ENCODE measurements at regions not wholly inside any gene's neighbourhood (a gene's known extent, or its start where the extent isn't known, plus 50 kb on each side); places are given as distances from the start of the nearest gene placed in this dataset.

DNA sequence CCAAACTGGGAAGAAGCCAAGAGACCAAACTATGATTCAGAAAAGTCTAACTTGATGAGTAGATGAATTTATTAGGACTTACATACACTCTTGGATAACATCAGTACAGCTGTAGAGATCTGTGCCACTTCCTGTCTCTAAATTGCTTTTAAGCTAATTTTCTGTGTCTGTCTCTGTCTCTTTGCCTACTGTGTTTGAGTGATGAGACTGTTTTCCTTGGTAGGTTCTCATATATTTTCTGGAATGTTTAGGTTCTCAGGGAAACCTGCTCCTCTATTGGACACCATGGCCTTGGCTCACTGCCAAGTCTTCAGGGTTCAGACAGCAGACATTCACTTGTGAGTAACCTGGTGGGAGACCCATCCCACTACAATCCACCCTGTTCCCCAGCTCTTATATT, 103.5 kb upstream of the KIF2B start:
- DNase-seq (ENCODE audit: extremely low spot score in 2 of 2) = no peak
- H3K4me3 ChIP-seq = no peak overlapping the region
- H3K36me3 ChIP-seq = no peaks in the 10 kb centered on the region
- intact Hi-C loops (cut with DNase I) = no loop called here
- H3K27ac ChIP-seq = no peak overlapping the region
- no peaks in the 10 kb centered on the region for H3K27me3 ChIP-seq
- H3K4me1 ChIP-seq = no peaks in the 10 kb centered on the region
- no peaks in the 10 kb centered on the region for H3K9me3 ChIP-seq
- TF ChIP-seq CTCF (IDR thresholded peaks at IDR 0.05) (no peak), POLR2AphosphoS5 (IDR thresholded peaks at IDR 0.05; ENCODE audit: insufficient read depth in 1 of 2, low read depth in 1 of 2) (no peak), POLR2A (IDR thresholded peaks at IDR 0.05) (no peak)

- H3K4me1 ChIP-seq = no peaks in the 10 kb centered on the region
- H3K9me3 ChIP-seq = no peaks in the 10 kb centered on the region
- no peak overlapping the region for H3K27ac ChIP-seq
- intact Hi-C loops (cut with DNase I) = no loop called here
- TF ChIP-seq CTCF (IDR thresholded peaks at IDR 0.05) (no peak), POLR2AphosphoS5 (IDR thresholded peaks at IDR 0.05; ENCODE audit: insufficient read depth in 1 of 2, low read depth in 1 of 2) (no peak), POLR2A (IDR thresholded peaks at IDR 0.05) (no peak)
- no peaks in the 10 kb centered on the region for H3K36me3 ChIP-seq
- H3K27me3 ChIP-seq = no peaks in the 10 kb centered on the region
- no peak for DNase-seq (ENCODE audit: extremely low spot score in 2 of 2)
- no peak overlapping the region for H3K4me3 ChIP-seq
Measured at GRCh38 chr17:53707566-53707965, 115.2 kb upstream of the KIF2B start.

GRCh38 chr17:53696286-53696685, 126.4 kb upstream of the KIF2B start:
- DNase-seq (ENCODE audit: extremely low spot score in 2 of 2) = no peak
- H3K27ac ChIP-seq = no peak overlapping the region
- intact Hi-C loops (cut with DNase I) = no loop called here

GRCh38 chr17:53687324-53687723, 135.4 kb upstream of the KIF2B start:
- Histone ChIP-seq H3K4me1 (no peaks in the 10 kb centered on the region), H3K27me3 (no peaks in the 10 kb centered on the region), H3K4me3 (no peak overlapping the region), H3K9me3 (no peaks in the 10 kb centered on the region), H3K27ac (no peak overlapping the region), H3K36me3 (no peaks in the 10 kb centered on the region)
- intact Hi-C loops (cut with DNase I) = no loop called here
- DNase-seq (ENCODE audit: extremely low spot score in 2 of 2) = no peak
- no peak for TF ChIP-seq POLR2AphosphoS5 (IDR thresholded peaks at IDR 0.05; ENCODE audit: insufficient read depth in 1 of 2, low read depth in 1 of 2)
- TF ChIP-seq POLR2A (IDR thresholded peaks at IDR 0.05) = no peak
- no peak for TF ChIP-seq CTCF (IDR thresholded peaks at IDR 0.05)

More at GRCh38 chr17:53696286-53696685, 126.4 kb upstream of the KIF2B start:
- Histone ChIP-seq H3K4me3 (no peak overlapping the region), H3K9me3 (no peaks in the 10 kb centered on the region), H3K4me1 (no peaks in the 10 kb centered on the region), H3K36me3 (no peaks in the 10 kb centered on the region), H3K27me3 (no peaks in the 10 kb centered on the region)
- no peak for TF ChIP-seq POLR2A (IDR thresholded peaks at IDR 0.05)

GRCh38 chr17:53680745-53681144, 142.0 kb upstream of the KIF2B start:
- no peaks in the 10 kb centered on the region for H3K27me3 ChIP-seq
- no peaks in the 10 kb centered on the region for H3K36me3 ChIP-seq
- no peak overlapping the region for H3K4me3 ChIP-seq
- H3K9me3 ChIP-seq = no peaks in the 10 kb centered on the region
- H3K27ac ChIP-seq = no peak overlapping the region
- H3K4me1 ChIP-seq = no peaks in the 10 kb centered on the region
- TF ChIP-seq POLR2A (IDR thresholded peaks at IDR 0.05) (no peak), CTCF (IDR thresholded peaks at IDR 0.05) (no peak), POLR2AphosphoS5 (IDR thresholded peaks at IDR 0.05; ENCODE audit: insufficient read depth in 1 of 2, low read depth in 1 of 2) (no peak)
- DNase-seq (ENCODE audit: extremely low spot score in 2 of 2) = no peak
- intact Hi-C loops (cut with DNase I) = no loop called here

DNA sequence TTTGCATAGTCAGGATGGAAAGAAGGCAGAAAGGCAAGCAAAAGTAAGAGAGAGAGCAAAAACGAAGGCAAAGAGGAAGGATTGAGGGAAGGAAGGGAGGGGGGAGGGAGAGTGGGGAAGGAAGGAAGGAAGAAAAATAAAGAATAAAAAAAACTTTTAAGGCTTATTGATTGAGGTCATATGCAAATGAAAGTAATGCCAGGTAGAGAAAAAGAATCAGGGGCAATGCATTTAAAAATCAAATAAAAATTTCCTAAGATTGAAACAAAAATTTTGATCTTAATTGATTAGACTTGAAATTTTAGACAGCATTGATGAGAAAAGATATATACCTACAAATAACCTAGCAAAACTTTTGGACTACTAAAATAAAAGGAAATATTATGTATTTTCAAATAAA, 153.9 kb upstream of the KIF2B start:
- intact Hi-C loops (cut with DNase I) = no loop called here
- Histone ChIP-seq H3K9me3 (no peaks in the 10 kb centered on the region), H3K27ac (no peak overlapping the region), H3K4me1 (no peaks in the 10 kb centered on the region), H3K36me3 (no peaks in the 10 kb centered on the region), H3K4me3 (no peak overlapping the region), H3K27me3 (no peaks in the 10 kb centered on the region)
- no peak for DNase-seq (ENCODE audit: extremely low spot score in 2 of 2)
- no peak for TF ChIP-seq CTCF (IDR thresholded peaks at IDR 0.05)
- no peak for TF ChIP-seq POLR2A (IDR thresholded peaks at IDR 0.05)
- no peak for TF ChIP-seq POLR2AphosphoS5 (IDR thresholded peaks at IDR 0.05; ENCODE audit: insufficient read depth in 1 of 2, low read depth in 1 of 2)

All from vagina (tissue), 2 donors.